Stimulated activated CD4-positive, alpha-beta T cell treated with anti-CD3 and anti-CD28 coated beads, Interleukin-2, amount 100 ng/mL, for 24 hours (primary cell): ENCODE measurements at regions not wholly inside any gene's neighbourhood (a gene's known extent, or its start where the extent isn't known, plus 50 kb on each side); places are given as distances from the start of the nearest gene placed in this dataset.
"Not testable (repeated sequence)": the region's sequence is repeated elsewhere in the genome, so short reads cannot be mapped to it uniquely, and the experiment has no call there.

Experiments used
- DNase-seq, 2 donors: peaks; one replicate each; pipeline ENCODE4 v3.0.0-alpha.2; 2020

GRCh38 chr5:66425842-66426241, 170.4 kb upstream of the MAST4 start:
- no peak for DNase-seq

- no peak for DNase-seq
These were observed 169.7 kb upstream of the MAST4 start for GRCh38 chr5:66426259-66427138.

DNA sequence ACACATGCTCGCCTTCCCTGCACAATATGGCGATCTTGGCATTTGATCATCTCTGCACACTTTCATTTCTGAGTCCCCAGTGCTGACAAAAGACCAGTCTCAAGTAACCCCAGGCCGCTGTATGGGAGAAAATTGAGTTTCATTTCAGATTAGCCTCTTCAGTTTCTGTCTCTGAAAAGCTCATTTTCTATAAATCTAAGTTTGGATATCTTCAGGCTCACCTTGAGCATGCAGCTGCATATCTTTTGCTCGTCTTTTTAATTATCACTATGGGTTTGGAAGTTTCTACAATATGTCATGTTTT, 169.1 kb upstream of the MAST4 start:
- DNase-seq: no peak

GRCh38 chr5:66436721-66437120, 159.5 kb upstream of the MAST4 start:
- DNase-seq: no peak

GRCh38 chr5:66438087-66438486, 158.1 kb upstream of the MAST4 start:
- DNase-seq: no peak

DNA sequence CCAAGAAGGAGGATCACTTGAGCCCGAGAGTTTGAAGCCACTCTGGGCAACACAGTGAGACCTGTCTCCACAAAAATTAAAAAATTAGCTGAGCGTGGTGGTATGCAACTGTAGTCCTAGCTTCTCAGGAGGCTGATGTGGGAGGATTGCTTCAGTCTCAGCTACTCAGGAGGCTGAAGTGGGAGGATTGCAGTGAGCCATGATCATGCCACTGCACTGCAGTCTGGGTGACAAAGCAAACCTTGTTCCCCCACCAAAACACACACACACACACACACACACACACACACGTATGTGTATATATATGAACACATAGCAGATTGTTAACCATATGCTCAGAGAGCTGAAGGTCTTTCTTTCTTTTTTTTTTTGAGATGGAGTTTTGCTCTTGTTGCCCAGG, 157.5 kb upstream of the MAST4 start:
- no peak for DNase-seq

DNA sequence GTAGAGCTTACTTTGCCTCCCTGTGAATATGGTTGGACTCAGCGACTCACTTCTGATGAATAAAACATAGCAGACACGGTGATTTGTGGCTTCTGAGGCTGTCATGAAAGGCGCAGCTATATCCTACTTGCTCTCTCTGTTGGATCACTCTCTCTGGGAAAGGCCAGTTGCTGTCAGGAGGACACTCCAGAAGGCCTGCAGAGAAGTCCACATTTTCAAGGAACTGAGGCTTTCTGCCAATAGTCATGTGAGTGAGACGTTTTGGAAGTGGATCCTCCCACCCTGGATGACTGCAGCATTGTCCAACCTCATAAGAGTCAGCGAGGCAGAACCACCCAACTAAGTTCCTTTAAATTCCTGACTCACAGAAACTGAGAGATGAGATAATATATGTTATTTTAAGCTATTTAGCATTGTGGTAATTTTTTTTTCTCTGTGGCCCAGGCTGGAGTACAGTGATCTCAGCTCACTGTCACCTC, 156.0 kb upstream of the MAST4 start:
- DNase-seq: peak; percentile 19 to 23

- DNase-seq: no peak
These were observed 154.8 kb upstream of the MAST4 start for GRCh38 chr5:66441351-66441750.

- no peak for DNase-seq
These were observed 153.2 kb upstream of the MAST4 start for GRCh38 chr5:66442951-66443445.

DNA sequence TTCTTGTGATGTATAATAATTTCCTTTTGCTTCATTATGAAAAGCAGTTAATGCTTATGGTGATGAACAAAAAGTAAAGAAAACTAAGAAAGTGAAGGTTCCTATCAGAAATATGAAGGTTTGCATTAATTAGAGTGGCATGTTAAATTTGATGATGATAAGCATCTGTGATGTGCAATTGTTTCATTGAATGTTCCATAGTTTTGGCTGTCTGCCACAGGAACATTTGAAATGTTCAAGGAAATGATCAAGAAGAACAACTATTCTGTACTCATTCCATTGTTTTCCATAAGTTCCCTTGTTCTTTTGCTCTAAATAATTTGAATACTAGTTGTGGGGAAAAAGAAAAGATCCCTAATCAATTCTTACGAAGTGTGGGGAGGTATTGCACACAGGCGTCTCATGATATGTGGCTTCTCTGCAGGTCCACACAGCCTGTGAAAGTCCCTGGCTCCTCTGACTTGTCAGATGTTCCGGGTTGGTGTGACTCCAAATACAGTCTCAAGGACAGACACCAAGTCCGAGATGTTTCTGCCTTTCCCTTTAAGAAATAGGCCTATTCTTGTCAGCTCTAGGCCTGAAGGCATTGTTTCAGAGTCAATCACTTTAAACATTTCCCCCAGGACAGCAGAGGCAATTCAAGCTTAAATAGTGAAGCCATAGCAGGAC, 152.6 kb upstream of the MAST4 start:
- DNase-seq: no peak

DNA sequence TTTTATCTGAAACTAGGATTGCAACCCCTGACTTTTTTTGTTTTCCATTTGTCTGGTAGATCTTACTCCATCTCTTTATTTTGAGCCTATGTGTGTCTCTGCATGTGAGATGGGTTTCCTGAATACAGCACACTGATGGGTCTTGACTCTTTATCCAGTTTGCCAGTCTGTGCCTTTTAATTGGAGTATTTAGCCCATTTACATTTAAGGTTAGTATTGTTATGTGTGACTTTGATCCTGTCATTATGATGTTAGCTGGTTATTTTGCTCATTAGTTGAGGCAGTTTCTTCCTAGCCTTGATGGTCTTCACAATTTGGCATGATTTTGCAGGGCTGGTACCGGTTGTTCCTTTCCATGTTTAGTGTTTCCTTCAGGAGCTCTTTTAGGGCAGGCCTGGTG, 148.1 kb upstream of the MAST4 start:
- not testable (repeated sequence) for DNase-seq

- no peak for DNase-seq
These were observed 146.0 kb upstream of the MAST4 start for GRCh38 chr5:66450237-66450636.

DNA sequence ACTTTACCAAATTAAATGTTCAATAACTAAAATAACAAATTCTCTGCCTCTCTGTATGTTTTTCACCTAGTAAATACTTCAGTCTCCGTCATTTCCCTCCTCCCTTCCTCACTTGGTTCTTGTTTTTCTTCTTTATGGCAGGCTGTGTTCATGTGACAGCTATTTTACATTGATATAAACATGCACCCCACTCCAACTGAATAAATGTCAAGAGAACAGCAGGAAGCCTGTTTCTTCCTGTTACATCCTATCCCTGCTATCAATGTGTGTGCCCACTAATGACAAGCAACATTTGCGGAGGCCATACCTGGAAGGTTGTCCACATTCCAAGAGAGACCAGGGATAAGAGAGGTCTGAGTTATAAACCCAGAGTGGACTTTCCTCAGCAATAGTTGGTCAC, 145.2 kb upstream of the MAST4 start:
- DNase-seq: no peak

DNA sequence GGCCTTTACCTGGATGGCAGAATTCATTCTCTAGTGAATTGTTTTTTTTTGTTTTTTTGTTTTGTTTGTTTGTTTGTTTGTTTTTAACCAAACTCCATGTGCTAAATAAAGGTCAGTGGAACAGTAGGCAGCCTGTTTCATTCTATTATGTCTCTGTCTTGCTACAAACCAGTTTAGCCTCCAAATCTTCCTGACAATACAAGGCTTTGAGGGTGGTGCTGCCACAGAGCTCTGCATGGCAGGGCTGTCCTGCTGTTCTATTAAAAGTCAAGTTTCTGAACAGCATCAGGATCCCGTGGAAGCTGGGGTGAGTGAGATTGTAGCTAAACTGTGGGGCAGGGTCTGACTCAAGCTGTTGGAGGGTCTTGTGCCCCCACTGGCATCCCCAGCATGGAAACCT, 144.1 kb upstream of the MAST4 start:
- DNase-seq: no peak

- DNase-seq: no peak
These were observed 141.8 kb upstream of the MAST4 start for GRCh38 chr5:66454186-66455078.

- DNase-seq: no peak
These were observed 136.5 kb upstream of the MAST4 start for GRCh38 chr5:66459728-66460127.

- DNase-seq: no peak
These were observed 128.6 kb upstream of the MAST4 start for GRCh38 chr5:66467564-66467963.

GRCh38 chr5:66469684-66470083, 126.5 kb upstream of the MAST4 start:
- no peak for DNase-seq

DNA sequence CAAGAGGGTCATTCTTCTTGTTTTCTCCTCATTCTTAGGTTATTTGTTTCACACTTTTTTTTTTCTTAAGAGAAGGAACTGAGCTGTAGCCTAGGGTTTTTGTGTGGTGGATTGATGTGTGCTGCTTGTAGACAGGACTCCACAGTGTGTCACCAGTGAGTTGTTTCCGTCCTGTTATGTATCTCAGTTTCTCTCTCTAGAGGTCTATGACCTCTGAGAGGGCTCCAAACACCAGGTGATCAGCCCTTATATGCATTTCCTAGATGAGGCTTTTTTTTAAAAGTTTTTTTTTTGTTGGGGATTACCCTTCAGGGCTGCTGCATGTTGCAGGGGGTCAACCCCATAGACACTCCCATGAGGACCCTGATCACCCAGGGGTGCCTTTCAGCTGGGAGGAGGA, 124.2 kb upstream of the MAST4 start:
- DNase-seq: no peak

DNA sequence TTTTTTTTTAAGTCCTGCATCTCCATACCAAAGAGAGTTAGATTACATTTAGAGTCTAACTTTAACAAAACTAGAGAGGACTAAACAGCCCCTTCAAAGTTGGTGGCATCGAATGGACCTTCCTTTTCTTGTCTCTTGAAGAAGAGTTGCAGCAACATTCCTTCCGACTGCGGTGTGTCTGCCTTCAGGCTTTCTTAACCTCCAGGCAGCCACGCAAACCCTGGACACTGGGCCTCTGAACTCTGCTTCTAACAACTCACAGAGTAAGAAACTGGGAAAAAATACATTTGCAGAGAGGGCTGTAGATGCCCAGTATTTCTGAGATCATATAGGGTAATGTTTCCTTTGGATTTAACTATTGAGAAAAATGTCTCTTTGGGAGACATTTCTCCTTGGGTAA, 120.5 kb upstream of the MAST4 start:
- no peak for DNase-seq

DNA sequence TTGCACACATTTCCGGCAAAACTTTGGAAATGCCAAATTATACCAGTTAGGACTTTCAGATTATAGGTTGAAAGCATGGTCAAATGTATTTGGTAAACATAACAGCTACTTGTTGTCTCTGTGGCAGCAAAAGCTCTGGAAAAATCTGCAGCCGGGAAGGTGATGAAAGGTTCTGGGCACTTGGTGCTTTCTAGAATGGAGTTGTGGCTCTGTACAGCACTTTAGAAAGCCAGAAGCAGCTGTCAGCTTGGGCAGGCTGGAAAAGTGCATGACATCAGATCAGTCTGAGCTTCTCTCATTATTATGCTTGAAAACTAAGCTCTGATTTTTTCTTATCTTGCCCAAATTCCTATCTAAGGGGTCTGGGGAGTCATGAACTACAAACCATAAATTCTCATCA, 118.6 kb upstream of the MAST4 start:
- no peak for DNase-seq

- DNase-seq: peak in 1 of 2 donors; percentile 22
These were observed 101.8 kb upstream of the MAST4 start for GRCh38 chr5:66494437-66494836.

GRCh38 chr5:66498791-66499207, 97.4 kb upstream of the MAST4 start:
- DNase-seq: no peak
